ENCODE measurements at regions not wholly inside any gene's neighbourhood (a gene's known extent, or its start where the extent isn't known, plus 50 kb on each side); places are given as distances from the start of the nearest gene placed in this dataset.

DNA sequence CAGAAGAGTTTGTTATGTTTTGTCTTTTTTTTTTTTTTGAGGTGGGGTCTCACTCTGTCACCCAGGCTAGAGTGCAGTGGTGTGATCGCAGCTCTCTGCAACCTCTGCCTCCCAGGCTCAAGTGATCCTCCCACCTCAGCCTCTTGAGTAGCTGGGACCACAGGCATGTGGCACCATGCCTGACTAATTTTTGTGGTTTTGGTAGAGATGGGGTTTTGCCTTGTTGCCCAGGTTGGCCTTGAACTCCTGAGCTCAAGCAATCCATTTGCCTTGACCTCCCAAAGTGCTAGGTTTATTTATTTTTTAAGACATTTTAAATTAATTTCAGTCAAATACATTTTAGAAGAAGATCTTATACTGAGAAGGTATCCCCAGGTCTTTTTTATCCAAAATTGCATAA lies 366.7 kb downstream of the KCNJ2 start:
- no peak overlapping the region for H3K27ac ChIP-seq
- no peak for TF ChIP-seq ZFX (IDR thresholded peaks at IDR 0.05)
- TF ChIP-seq, protein P1, sequence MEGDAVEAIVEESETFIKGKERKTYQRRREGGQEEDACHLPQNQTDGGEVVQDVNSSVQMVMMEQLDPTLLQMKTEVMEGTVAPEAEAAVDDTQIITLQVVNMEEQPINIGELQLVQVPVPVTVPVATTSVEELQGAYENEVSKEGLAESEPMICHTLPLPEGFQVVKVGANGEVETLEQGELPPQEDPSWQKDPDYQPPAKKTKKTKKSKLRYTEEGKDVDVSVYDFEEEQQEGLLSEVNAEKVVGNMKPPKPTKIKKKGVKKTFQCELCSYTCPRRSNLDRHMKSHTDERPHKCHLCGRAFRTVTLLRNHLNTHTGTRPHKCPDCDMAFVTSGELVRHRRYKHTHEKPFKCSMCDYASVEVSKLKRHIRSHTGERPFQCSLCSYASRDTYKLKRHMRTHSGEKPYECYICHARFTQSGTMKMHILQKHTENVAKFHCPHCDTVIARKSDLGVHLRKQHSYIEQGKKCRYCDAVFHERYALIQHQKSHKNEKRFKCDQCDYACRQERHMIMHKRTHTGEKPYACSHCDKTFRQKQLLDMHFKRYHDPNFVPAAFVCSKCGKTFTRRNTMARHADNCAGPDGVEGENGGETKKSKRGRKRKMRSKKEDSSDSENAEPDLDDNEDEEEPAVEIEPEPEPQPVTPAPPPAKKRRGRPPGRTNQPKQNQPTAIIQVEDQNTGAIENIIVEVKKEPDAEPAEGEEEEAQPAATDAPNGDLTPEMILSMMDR (conservative IDR thresholded peaks at IDR 0.05), result no peak

DNA sequence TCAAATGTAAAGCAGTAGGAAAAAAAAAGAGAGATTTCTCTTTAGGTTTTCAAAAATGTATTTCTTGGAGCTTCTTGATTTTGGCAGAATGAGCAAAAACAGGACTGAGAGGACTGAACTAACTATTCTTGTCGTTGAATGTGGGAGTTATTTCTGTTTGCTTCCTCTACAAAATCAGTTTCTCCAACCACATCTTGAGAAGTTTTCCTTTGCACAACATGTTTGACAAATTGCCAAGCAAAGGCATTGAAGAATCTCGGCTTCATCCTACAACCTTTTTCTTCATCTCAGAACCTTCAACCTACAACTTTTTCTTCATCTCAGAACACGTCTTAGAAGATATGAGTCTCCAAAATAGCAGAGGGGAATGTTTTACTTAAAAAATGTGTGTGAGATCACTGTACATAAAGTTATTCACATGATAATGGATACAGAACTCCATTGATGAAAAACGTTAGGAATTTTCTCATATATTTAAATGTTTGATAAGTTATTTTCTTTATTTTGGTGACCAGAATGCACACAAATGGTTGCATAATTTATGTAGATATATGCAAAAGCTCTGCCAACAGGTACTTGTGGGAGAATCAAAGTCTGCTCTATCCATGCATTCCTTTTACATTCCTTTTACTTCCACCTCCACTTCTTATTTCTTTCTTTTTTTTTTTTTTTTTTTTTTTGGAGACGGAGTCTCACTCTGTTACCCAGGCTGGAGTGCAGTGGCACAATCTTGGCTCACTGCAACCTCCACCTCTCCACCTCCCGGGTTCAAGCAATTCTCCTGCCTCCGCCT lies 370.0 kb downstream of the KCNJ2 start:
- TF ChIP-seq ZFX (IDR thresholded peaks at IDR 0.05), result no peak
- TF ChIP-seq, protein P1 (conservative IDR thresholded peaks at IDR 0.05), result no peak
- no peak overlapping the region for H3K27ac ChIP-seq

DNA sequence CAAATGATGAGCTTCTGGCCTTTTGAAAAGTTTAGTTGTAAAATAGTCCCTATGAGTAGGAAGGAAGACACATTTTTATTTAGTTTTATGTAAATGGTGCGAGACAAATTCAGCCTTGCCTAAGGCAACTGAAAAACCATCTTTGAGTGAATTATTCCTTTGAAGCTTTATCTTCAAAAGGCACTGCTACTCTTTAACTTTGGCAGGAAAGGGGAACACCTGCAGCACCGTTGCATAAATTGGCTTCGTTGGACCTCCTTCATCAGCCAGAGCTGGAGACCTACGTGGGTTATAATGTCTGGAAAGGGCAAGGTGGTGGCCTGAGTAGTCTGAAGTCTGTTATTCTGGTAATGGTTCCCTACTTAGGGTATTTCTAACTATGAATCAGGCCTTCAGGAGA lies 373.5 kb downstream of the KCNJ2 start:
- TF ChIP-seq ZFX (IDR thresholded peaks at IDR 0.05), result no peak
- TF ChIP-seq, protein P1 (conservative IDR thresholded peaks at IDR 0.05), result no peak
- H3K27ac ChIP-seq, result no peak overlapping the region

DNA sequence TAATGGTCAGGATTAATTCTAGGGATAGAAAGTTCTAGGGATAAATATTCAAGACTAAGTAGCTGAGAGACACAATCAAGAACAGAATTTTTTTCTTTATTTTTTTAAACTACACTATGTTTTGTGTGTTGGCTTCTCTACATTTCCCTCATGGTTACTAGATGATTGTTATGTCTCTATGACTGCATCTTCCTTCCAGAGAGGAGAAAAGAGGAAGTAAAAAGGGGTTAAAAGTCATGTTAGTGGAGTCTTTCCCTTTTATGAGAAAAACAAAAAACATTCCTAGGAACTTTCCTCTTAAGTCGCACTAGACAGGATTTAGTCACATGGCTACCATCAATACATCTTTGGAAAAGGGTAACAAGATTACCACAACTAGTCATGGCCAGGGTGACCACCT lies 375.0 kb downstream of the KCNJ2 start:
- no peak for TF ChIP-seq ZFX (IDR thresholded peaks at IDR 0.05)
- TF ChIP-seq, protein P1 (conservative IDR thresholded peaks at IDR 0.05), result no peak
- H3K27ac ChIP-seq, result no peak overlapping the region

DNA sequence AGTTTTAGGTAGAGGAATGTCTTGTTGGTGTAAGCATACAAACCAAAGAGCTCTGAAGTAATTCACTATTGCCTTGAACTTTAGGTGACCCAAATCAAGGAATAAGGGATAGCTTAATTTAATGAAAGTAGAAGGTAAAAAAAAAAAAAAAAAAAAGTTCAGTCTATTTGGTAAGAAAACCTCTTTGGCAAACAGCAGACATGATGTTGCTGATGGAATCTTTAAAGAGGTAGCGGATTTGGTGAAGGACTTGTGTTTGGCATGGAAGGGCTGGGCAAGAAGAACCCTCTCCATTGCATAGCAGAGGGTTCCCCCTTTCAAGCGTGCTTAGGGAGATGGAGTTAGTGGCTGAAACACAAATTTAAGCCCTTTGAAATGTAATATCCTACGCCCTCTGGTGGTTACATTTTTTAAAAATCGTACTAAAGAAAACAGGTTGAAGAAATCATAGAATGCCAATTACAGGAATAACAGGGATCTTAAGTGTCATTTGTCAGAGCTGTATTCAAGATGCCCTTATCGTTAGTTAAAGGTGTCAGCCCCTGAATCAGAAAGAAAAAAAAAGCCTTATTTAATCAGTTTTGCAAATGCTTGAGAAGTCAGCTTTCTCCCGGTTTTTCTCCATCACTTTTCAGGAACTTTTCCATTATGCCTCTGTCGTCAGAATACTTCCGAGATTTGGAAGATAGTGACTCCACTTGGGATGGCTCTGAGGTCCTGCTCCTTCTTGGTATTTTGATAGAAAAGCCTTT lies 383.1 kb downstream of the KCNJ2 start:
- no peak overlapping the region for H3K27ac ChIP-seq
- TF ChIP-seq, protein P1 (conservative IDR thresholded peaks at IDR 0.05), result peak; percentile 62
- no peak for TF ChIP-seq ZFX (IDR thresholded peaks at IDR 0.05)

DNA sequence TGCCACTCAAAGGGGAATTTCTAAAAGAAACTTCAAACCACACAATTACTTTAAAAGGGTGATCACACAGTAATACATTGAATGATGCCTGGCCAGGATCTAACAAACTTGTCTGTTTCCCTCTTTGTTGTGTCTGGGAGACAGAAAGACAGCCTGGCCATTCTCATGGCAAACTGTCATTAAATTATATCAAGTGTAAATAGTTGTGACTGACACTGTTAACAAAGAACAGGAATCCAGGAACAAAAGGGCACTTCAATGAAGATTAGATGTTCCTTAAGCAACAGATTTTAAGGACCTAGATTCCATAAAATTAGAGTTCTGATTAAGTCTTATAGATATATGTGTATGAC lies 383.6 kb downstream of the KCNJ2 start:
- H3K27ac ChIP-seq, result no peak overlapping the region
- no peak for TF ChIP-seq ZFX (IDR thresholded peaks at IDR 0.05)
- TF ChIP-seq, protein P1 (conservative IDR thresholded peaks at IDR 0.05), result no peak; the same call in 1 of the 2 replicates

DNA sequence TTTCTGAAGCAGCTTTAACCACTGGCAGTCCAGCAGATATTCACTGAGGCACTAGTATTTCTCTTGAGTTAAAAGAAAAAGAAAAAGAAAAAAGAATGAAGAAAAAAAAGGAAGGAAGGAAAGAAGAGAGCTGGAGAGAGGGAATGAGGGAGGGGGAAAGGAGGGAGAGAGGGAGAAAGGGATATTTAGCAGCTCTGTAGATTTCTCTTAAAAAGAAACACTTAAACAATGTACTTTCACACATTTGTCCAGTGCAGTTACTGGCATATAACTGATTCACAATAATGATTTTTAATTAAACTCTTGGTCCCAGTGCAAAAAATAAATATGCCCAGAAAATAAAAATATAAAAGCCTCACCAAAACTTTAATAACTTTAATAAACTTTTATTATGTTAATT lies 386.4 kb downstream of the KCNJ2 start:
- TF ChIP-seq, protein P1 (conservative IDR thresholded peaks at IDR 0.05), result no peak
- no peak for TF ChIP-seq ZFX (IDR thresholded peaks at IDR 0.05)
- H3K27ac ChIP-seq, result no peak overlapping the region
